Mammary epithelial cell (primary cell): ENCODE measurements at regions not wholly inside any gene's neighbourhood (a gene's known extent, or its start where the extent isn't known, plus 50 kb on each side); places are given as distances from the start of the nearest gene placed in this dataset.

Experiments
- EZH2 ChIP-seq: IDR thresholded peaks from 2 replicates; pipeline ENCODE4 v1.6.1; 2012; ENCODE audit warnings: low read length, inconsistent platforms, borderline replicate concordance
- TF ChIP-seq, protein P1 (sequence below), 2 donors: IDR thresholded peaks in 1 of 2; conservative IDR thresholded peaks in 1 of 2; 2 replicates each; pipeline ENCODE4 v1.5.1; 2011 to 2012; ENCODE audit warnings: inconsistent platforms in 2 of 2, low read length in 2 of 2, mild to moderate bottlenecking in 2 of 2, control low read depth in 1 of 2, low read depth in 1 of 2; ENCODE audit not compliant: insufficient read depth in 1 of 2; ENCODE audit errors: extremely low read depth in 1 of 2

DNA sequence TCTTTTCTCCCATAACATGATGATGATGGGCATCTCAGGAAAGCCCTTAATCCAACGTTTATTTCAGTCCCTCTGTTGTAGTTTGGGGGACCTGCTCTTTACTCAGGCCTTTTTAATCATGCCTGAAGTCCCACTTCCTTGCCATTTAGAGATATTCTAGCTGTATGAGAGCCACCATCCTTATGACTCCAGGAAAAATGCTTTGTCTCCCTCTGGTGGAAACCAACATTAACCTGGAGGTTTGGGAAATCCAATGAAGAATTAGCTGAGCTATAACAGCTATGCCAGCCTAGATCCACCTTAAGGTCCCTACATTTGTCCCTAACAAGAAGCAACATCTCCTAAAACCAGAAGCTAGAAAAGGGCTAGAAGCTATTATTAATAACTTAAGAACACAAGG is 1399.1 kb downstream of the LRFN5 start:
- TF ChIP-seq, protein P1, sequence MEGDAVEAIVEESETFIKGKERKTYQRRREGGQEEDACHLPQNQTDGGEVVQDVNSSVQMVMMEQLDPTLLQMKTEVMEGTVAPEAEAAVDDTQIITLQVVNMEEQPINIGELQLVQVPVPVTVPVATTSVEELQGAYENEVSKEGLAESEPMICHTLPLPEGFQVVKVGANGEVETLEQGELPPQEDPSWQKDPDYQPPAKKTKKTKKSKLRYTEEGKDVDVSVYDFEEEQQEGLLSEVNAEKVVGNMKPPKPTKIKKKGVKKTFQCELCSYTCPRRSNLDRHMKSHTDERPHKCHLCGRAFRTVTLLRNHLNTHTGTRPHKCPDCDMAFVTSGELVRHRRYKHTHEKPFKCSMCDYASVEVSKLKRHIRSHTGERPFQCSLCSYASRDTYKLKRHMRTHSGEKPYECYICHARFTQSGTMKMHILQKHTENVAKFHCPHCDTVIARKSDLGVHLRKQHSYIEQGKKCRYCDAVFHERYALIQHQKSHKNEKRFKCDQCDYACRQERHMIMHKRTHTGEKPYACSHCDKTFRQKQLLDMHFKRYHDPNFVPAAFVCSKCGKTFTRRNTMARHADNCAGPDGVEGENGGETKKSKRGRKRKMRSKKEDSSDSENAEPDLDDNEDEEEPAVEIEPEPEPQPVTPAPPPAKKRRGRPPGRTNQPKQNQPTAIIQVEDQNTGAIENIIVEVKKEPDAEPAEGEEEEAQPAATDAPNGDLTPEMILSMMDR (conservative IDR thresholded peaks at IDR 0.05 in 1 of 2, IDR thresholded peaks at IDR 0.05 in 1 of 2; ENCODE audit: extremely low read depth in 1 of 2, insufficient read depth in 1 of 2, low read depth in 1 of 2, low read length in 2 of 2): no peak
- TF ChIP-seq EZH2: no peak
